Mammary epithelial cell (primary cell): ENCODE measurements at regions not wholly inside any gene's neighbourhood (a gene's known extent, or its start where the extent isn't known, plus 50 kb on each side); places are given as distances from the start of the nearest gene placed in this dataset.

Experiments
- CTCF ChIP-seq, 2 donors: IDR thresholded peaks in 1 of 2; conservative IDR thresholded peaks in 1 of 2; 2 replicates each; pipeline ENCODE4 v1.5.1; 2011 to 2012; ENCODE audit warnings: inconsistent platforms in 2 of 2, low read length in 2 of 2, mild to moderate bottlenecking in 2 of 2, control low read depth in 1 of 2, low read depth in 1 of 2; ENCODE audit not compliant: insufficient read depth in 1 of 2; ENCODE audit errors: extremely low read depth in 1 of 2
- EZH2 ChIP-seq: IDR thresholded peaks from 2 replicates; pipeline ENCODE4 v1.6.1; 2012; ENCODE audit warnings: low read length, inconsistent platforms, borderline replicate concordance

DNA sequence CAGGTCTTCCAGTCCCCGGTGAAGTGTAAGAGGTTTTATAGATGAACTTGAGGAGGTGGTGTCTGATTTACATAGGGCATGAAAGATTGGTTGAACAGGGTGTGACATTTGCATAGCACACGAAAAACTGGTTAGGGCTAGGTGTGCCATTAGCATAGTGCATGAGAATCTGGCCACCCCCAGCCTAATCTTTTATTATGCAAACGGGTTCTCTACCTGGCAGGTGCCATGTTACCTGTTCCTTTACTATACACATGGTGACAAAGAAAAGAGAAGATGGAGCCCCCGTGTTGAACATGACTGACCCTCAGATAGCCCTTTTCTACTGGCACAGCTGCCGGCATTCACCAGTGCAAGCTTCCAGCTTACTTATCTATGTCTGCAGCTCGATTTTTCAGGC is 71.0 kb downstream of the UCHL1 start:
- TF ChIP-seq CTCF (conservative IDR thresholded peaks at IDR 0.05 in 1 of 2, IDR thresholded peaks at IDR 0.05 in 1 of 2; ENCODE audit: extremely low read depth in 1 of 2, insufficient read depth in 1 of 2, low read depth in 1 of 2, low read length in 2 of 2) (no peak), EZH2 (no peak)
